ENCODE measurements at regions not wholly inside any gene's neighbourhood (a gene's known extent, or its start where the extent isn't known, plus 50 kb on each side); places are given as distances from the start of the nearest gene placed in this dataset.

GRCh38 chr21:35338281-35338680 lies 289.2 kb upstream of the RUNX1 start:
- no peak for TF ChIP-seq CTCF (IDR thresholded peaks at IDR 0.05; ENCODE audit: control insufficient read depth, extremely low read depth, insufficient read depth)
- DNase-seq (ENCODE audit: low read depth), result no peak
- no peak overlapping the region for H3K4me3 ChIP-seq (ENCODE audit: low read depth, low read length)

- no peak for TF ChIP-seq CTCF (IDR thresholded peaks at IDR 0.05; ENCODE audit: control insufficient read depth, extremely low read depth, insufficient read depth)
- no peak overlapping the region for H3K4me3 ChIP-seq (ENCODE audit: low read depth, low read length)
- no peak for DNase-seq (ENCODE audit: low read depth)
These were observed 288.5 kb upstream of the RUNX1 start for GRCh38 chr21:35337573-35337972.

- DNase-seq (ENCODE audit: low read depth), result no peak
- H3K4me3 ChIP-seq (ENCODE audit: low read depth, low read length), result no peak overlapping the region
- TF ChIP-seq CTCF (IDR thresholded peaks at IDR 0.05; ENCODE audit: control insufficient read depth, extremely low read depth, insufficient read depth), result no peak
These were observed 287.4 kb upstream of the RUNX1 start for GRCh38 chr21:35336534-35336933.

- no peak for DNase-seq (ENCODE audit: low read depth)
- no peak overlapping the region for H3K4me3 ChIP-seq (ENCODE audit: low read depth, low read length)
- no peak for TF ChIP-seq CTCF (IDR thresholded peaks at IDR 0.05; ENCODE audit: control insufficient read depth, extremely low read depth, insufficient read depth)
These were observed 286.9 kb upstream of the RUNX1 start for GRCh38 chr21:35335951-35336446.

- no peak overlapping the region for H3K4me3 ChIP-seq (ENCODE audit: low read depth, low read length)
- TF ChIP-seq CTCF (IDR thresholded peaks at IDR 0.05; ENCODE audit: control insufficient read depth, extremely low read depth, insufficient read depth), result no peak
- no peak for DNase-seq (ENCODE audit: low read depth)
These were observed 284.9 kb upstream of the RUNX1 start for GRCh38 chr21:35333831-35334618.

- DNase-seq (ENCODE audit: low read depth), result no peak
- TF ChIP-seq CTCF (IDR thresholded peaks at IDR 0.05; ENCODE audit: control insufficient read depth, extremely low read depth, insufficient read depth), result no peak
- H3K4me3 ChIP-seq (ENCODE audit: low read depth, low read length), result no peak overlapping the region
These were observed 283.8 kb upstream of the RUNX1 start for GRCh38 chr21:35332841-35333426.
